ENCODE measurements at regions not wholly inside any gene's neighbourhood (a gene's known extent, or its start where the extent isn't known, plus 50 kb on each side); places are given as distances from the start of the nearest gene placed in this dataset.

GRCh38 chr2:66805016-66805865 is 370.3 kb downstream of the MEIS1 start:
- Histone ChIP-seq H2AFZ (ENCODE audit: low read depth, low read length) (no peak overlapping the region), H3K27ac (ENCODE audit: low read length) (no peak overlapping the region), H3K36me3 (ENCODE audit: insufficient read depth, low read length) (no peaks in the 10 kb centered on the region), H3K27me3 (ENCODE audit: insufficient read depth, low read depth, low read length) (no peaks in the 10 kb centered on the region), H3K9me2 (ENCODE audit: insufficient read depth, low read length) (no peaks in the 10 kb centered on the region), H4K20me1 (ENCODE audit: insufficient read depth) (no peaks in the 10 kb centered on the region), H3K9me3 (ENCODE audit: low read length) (no peaks in the 10 kb centered on the region), H3F3A (ENCODE audit: insufficient read depth, low read length, poor library complexity, severe bottlenecking) (no peaks in the 10 kb centered on the region), H3K4me2 (ENCODE audit: low read length) (no peak overlapping the region), H3K79me2 (replicated peaks; ENCODE audit: insufficient read depth, low read length) (no peaks in the 10 kb centered on the region), H3K9ac (ENCODE audit: low read length) (no peak overlapping the region), H3K4me3 (ENCODE audit: low read length) (no peak overlapping the region)
- TF ChIP-seq EP300 (conservative IDR thresholded peaks at IDR 0.05; ENCODE audit: poor library complexity, severe bottlenecking) (no peak), RAD21 (conservative IDR thresholded peaks at IDR 0.05) (no peak), POLR2AphosphoS5 (IDR thresholded peaks at IDR 0.05) (no peak), MXI1 (conservative IDR thresholded peaks at IDR 0.05; ENCODE audit: poor library complexity, severe bottlenecking) (no peak), TAF1 (IDR thresholded peaks at IDR 0.05; ENCODE audit: low read depth) (no peak), EZH2 (IDR thresholded peaks at IDR 0.05; ENCODE audit: borderline replicate concordance, insufficient read depth, low read length, poor library complexity, severe bottlenecking) (no peak), SMC3 (conservative IDR thresholded peaks at IDR 0.05; ENCODE audit: poor library complexity) (no peak), CTCF (IDR thresholded peaks at IDR 0.05; ENCODE audit: poor library complexity, severe bottlenecking) (no peak)
- TF ChIP-seq, protein P1, sequence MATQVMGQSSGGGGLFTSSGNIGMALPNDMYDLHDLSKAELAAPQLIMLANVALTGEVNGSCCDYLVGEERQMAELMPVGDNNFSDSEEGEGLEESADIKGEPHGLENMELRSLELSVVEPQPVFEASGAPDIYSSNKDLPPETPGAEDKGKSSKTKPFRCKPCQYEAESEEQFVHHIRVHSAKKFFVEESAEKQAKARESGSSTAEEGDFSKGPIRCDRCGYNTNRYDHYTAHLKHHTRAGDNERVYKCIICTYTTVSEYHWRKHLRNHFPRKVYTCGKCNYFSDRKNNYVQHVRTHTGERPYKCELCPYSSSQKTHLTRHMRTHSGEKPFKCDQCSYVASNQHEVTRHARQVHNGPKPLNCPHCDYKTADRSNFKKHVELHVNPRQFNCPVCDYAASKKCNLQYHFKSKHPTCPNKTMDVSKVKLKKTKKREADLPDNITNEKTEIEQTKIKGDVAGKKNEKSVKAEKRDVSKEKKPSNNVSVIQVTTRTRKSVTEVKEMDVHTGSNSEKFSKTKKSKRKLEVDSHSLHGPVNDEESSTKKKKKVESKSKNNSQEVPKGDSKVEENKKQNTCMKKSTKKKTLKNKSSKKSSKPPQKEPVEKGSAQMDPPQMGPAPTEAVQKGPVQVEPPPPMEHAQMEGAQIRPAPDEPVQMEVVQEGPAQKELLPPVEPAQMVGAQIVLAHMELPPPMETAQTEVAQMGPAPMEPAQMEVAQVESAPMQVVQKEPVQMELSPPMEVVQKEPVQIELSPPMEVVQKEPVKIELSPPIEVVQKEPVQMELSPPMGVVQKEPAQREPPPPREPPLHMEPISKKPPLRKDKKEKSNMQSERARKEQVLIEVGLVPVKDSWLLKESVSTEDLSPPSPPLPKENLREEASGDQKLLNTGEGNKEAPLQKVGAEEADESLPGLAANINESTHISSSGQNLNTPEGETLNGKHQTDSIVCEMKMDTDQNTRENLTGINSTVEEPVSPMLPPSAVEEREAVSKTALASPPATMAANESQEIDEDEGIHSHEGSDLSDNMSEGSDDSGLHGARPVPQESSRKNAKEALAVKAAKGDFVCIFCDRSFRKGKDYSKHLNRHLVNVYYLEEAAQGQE (IDR thresholded peaks at IDR 0.05; ENCODE audit: borderline replicate concordance) = no peak

DNA sequence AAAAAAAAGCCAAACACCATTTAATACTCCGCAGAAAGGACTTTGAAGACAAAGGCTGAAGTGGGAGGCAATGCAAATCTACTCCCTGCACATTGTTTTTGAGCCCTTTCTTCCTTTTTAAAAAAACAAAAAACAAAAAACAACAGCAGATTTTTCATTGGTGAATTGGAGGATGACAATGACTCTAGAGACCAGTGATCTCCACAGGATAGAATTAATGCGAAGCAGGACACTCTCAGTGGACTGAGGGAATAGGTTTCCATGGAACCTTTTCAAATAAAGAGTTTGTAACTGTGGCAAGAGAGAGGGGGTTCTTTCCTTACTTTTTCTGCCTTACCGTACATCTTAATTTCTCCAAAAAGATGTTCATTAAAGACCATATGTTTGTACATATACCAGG is 371.0 kb downstream of the MEIS1 start:
- H3K9me2 ChIP-seq (ENCODE audit: insufficient read depth, low read length) = no peaks in the 10 kb centered on the region
- H3K36me3 ChIP-seq (ENCODE audit: insufficient read depth, low read length) = no peaks in the 10 kb centered on the region
- H3F3A ChIP-seq (ENCODE audit: insufficient read depth, low read length, poor library complexity, severe bottlenecking) = no peaks in the 10 kb centered on the region
- no peaks in the 10 kb centered on the region for H3K79me2 ChIP-seq (replicated peaks; ENCODE audit: insufficient read depth, low read length)
- no peaks in the 10 kb centered on the region for H3K9me3 ChIP-seq (ENCODE audit: low read length)
- H3K9ac ChIP-seq (ENCODE audit: low read length) = no peak overlapping the region
- H3K27ac ChIP-seq (ENCODE audit: low read length) = no peak overlapping the region
- H2AFZ ChIP-seq (ENCODE audit: low read depth, low read length) = no peak overlapping the region
- no peaks in the 10 kb centered on the region for H3K27me3 ChIP-seq (ENCODE audit: insufficient read depth, low read depth, low read length)
- H3K4me2 ChIP-seq (ENCODE audit: low read length) = no peak overlapping the region
- H4K20me1 ChIP-seq (ENCODE audit: insufficient read depth) = no peaks in the 10 kb centered on the region
- no peak overlapping the region for H3K4me3 ChIP-seq (ENCODE audit: low read length)
- TF ChIP-seq EZH2 (IDR thresholded peaks at IDR 0.05; ENCODE audit: borderline replicate concordance, insufficient read depth, low read length, poor library complexity, severe bottlenecking) (no peak), SMC3 (conservative IDR thresholded peaks at IDR 0.05; ENCODE audit: poor library complexity) (no peak), MXI1 (conservative IDR thresholded peaks at IDR 0.05; ENCODE audit: poor library complexity, severe bottlenecking) (no peak), RAD21 (conservative IDR thresholded peaks at IDR 0.05) (no peak), EP300 (conservative IDR thresholded peaks at IDR 0.05; ENCODE audit: poor library complexity, severe bottlenecking) (no peak), CTCF (IDR thresholded peaks at IDR 0.05; ENCODE audit: poor library complexity, severe bottlenecking) (no peak), TAF1 (IDR thresholded peaks at IDR 0.05; ENCODE audit: low read depth) (no peak), POLR2AphosphoS5 (IDR thresholded peaks at IDR 0.05) (no peak)
- TF ChIP-seq, protein P1 (IDR thresholded peaks at IDR 0.05; ENCODE audit: borderline replicate concordance) = no peak
